ENCODE measurements at regions not wholly inside any gene's neighbourhood (a gene's known extent, or its start where the extent isn't known, plus 50 kb on each side); places are given as distances from the start of the nearest gene placed in this dataset.

DNA sequence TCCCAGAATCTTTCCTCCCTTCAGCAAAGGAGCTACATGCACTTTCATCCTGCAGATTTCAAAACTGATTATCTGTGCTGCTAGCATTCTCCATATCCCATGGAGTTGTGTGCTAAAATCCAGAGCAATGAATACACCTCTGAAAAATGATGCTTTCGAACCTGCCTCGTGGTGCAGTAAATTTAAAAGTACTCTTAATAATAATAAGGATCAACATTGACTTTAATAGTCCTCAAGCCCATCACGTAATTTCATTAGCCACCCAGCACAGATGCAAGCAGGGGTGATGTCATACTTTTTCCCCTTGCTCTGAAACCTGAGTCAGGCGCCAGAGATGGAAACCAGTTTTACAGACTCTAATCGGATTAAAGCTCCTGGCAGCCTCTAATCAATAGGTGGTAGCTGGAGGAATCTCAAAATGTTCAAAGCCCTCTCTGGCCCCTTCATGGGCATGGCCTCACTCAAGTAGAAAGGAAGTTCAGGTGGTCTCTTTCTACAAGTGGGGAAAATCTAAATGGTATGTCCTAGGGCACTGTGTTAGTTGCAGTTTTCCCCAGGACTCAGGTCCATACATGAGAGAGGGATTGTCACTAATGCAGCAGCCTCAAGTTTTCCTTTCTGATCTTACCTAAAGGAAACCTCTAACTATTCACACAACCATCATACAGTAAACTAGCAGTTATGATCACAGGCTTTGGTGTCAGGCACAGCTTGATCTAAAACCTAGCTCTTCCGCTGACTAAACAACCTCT, 221.6 kb upstream of the SLC30A5 start:
- TF ChIP-seq CTCF (IDR thresholded peaks at IDR 0.05), result no peak
- no peak for TF ChIP-seq POLR2A (IDR thresholded peaks at IDR 0.05)
- no peak for TF ChIP-seq EP300 (IDR thresholded peaks at IDR 0.05)

Measured in ovary (tissue), 3 donors.